Sigmoid colon (tissue), 6 donors: ENCODE measurements at regions not wholly inside any gene's neighbourhood (a gene's known extent, or its start where the extent isn't known, plus 50 kb on each side); places are given as distances from the start of the nearest gene placed in this dataset.

Source experiments
- DNase-seq: peaks from one replicate; pipeline ENCODE4 v3.0.0-alpha.2; 2019
- H3K27ac ChIP-seq, 4 donors: fragments of 200-600 bp; sonication (generic); one replicate each; pipeline ENCODE4 v1.5.1; 2016 to 2019; ENCODE audit warnings: mild to moderate bottlenecking in 1 of 4
- H3K27me3 ChIP-seq, 3 donors: fragments of 200-600 bp; sonication (generic); one replicate each; pipeline ENCODE4 v1.5.1; 2019; ENCODE audit warnings: mild to moderate bottlenecking in 1 of 3
- H3K36me3 ChIP-seq, 4 donors: fragments of 200-600 bp; sonication (generic); one replicate each; pipeline ENCODE4 v1.5.1; 2016 to 2019
- H3K4me1 ChIP-seq, 4 donors: fragments of 200-600 bp; sonication (generic); one replicate each; pipeline ENCODE4 v1.5.1; 2017 to 2019
- H3K4me3 ChIP-seq, 4 donors: fragments of 200-600 bp; sonication (generic); one replicate each; pipeline ENCODE4 v1.5.1; 2017 to 2019; ENCODE audit warnings: mild to moderate bottlenecking in 2 of 4, moderate library complexity in 1 of 4
- H3K9me3 ChIP-seq, 4 donors: fragments of 200-600 bp in 3 of 4; sonication (generic) in 3 of 4; one replicate each; pipeline versions ENCODE4 v1.5.1 to v1.6.1; 2013 to 2019
- CTCF ChIP-seq, 4 experiments: fragments of 450-650 bp in 3 of 4; fragments of 200-600 bp in 1 of 4; IDR thresholded peaks; one replicate each; pipeline ENCODE4 v1.5.1; 2016 to 2019; ENCODE audit warnings: antibody characterized with exemption in 4 of 4, mild to moderate bottlenecking in 3 of 4, moderate library complexity in 2 of 4
- EP300 ChIP-seq, 4 donors: sonication (generic); formaldehyde crosslinking; IDR thresholded peaks; one replicate each; pipeline ENCODE4 v1.6.1; 2017; ENCODE audit warnings: antibody characterized with exemption in 4 of 4
- POLR2A ChIP-seq, 2 donors: fragments of 450-650 bp; IDR thresholded peaks; one replicate each; pipeline ENCODE4 v1.6.1; 2016; ENCODE audit warnings: antibody characterized with exemption in 2 of 2, mild to moderate bottlenecking in 2 of 2, moderate library complexity in 2 of 2
- POLR2AphosphoS5 ChIP-seq, 4 donors: sonication (generic); formaldehyde crosslinking; IDR thresholded peaks; one replicate each; pipeline ENCODE4 v1.6.1; 2017; ENCODE audit warnings: antibody characterized with exemption in 4 of 4
- WGBS, 2 donors: extraction: QIAGEN DNeasy Blood & Tissue Kit; methylation state at CpG; one replicate each; pipeline ENCODE4 v1.1.7; 2013; 5-methylcytosine and 5-hydroxymethylcytosine counted together
- intact Hi-C: fragments of 100-400 bp; cut with DNase I; formaldehyde crosslinking; loops from one replicate; pipeline ENCODE4 v1.15.1; 2023
- donor health status: healthy with polysubstance abuse.
- donor health status: healthy.

- no peak for TF ChIP-seq POLR2AphosphoS5 (IDR thresholded peaks at IDR 0.05)
- no peak for TF ChIP-seq CTCF (IDR thresholded peaks at IDR 0.05)
- TF ChIP-seq EP300 (IDR thresholded peaks at IDR 0.05): no peak
- TF ChIP-seq POLR2A (IDR thresholded peaks at IDR 0.05): no peak
- intact Hi-C loops: no loop called here
- DNase-seq: no peak
- Histone ChIP-seq H3K9me3 (no peaks in the 10 kb centered on the region), H3K4me1 (no peaks in the 10 kb centered on the region), H3K4me3 (no peak overlapping the region), H3K36me3 (no peaks in the 10 kb centered on the region), H3K27me3 (no peaks in the 10 kb centered on the region), H3K27ac (no peak overlapping the region)
- WGBS, 2 donors: 85 to 91% methylated on average over 2 of the region's 2 CpGs
Observed at GRCh38 chr2:129175051-129175450, 804.4 kb upstream of the RAB6C start.

GRCh38 chr2:129176375-129176774, 803.1 kb upstream of the RAB6C start:
- Histone ChIP-seq H3K9me3 (no peaks in the 10 kb centered on the region), H3K4me3 (no peak overlapping the region), H3K27ac (no peak overlapping the region), H3K27me3 (no peaks in the 10 kb centered on the region), H3K36me3 (no peaks in the 10 kb centered on the region), H3K4me1 (no peaks in the 10 kb centered on the region)
- WGBS, 2 donors: 82 to 87% methylated on average over 5 of the region's 5 CpGs
- intact Hi-C loops: no loop called here
- DNase-seq: no peak
- TF ChIP-seq EP300 (IDR thresholded peaks at IDR 0.05): no peak
- no peak for TF ChIP-seq POLR2A (IDR thresholded peaks at IDR 0.05)
- no peak for TF ChIP-seq POLR2AphosphoS5 (IDR thresholded peaks at IDR 0.05)
- no peak for TF ChIP-seq CTCF (IDR thresholded peaks at IDR 0.05)

- H3K4me1 ChIP-seq: no peaks in the 10 kb centered on the region
- H3K27me3 ChIP-seq: no peaks in the 10 kb centered on the region
- intact Hi-C loops: no loop called here
- H3K9me3 ChIP-seq: no peaks in the 10 kb centered on the region
- DNase-seq: no peak
- no peaks in the 10 kb centered on the region for H3K36me3 ChIP-seq
- WGBS, 2 donors: 74 to 77% methylated on average over 7 of the region's 7 CpGs
- TF ChIP-seq POLR2A (IDR thresholded peaks at IDR 0.05) (no peak), EP300 (IDR thresholded peaks at IDR 0.05) (no peak), POLR2AphosphoS5 (IDR thresholded peaks at IDR 0.05) (no peak), CTCF (IDR thresholded peaks at IDR 0.05) (no peak)
- no peak overlapping the region for H3K4me3 ChIP-seq
- H3K27ac ChIP-seq: no peak overlapping the region
Observed at GRCh38 chr2:129178356-129178755, 801.1 kb upstream of the RAB6C start.

DNA sequence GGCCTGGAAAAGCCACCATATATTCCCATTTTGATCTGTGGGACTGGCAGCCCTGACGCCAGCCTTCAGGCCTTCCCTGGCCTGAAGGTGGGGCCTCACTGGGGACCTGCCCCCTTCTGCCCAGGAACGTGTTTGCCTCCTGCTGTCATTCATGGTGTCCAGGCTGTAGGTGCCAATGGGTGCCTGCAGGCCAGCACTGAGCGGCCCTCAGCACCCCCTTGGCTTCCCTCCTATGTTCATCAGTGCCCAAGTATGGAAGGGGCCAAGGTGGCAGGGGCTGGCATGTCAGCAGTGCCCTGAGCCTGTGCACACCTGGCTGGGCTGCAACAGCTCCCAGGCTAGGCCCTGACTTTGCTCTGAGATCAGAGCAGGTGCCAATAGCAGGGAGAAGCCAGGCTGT, 800.3 kb upstream of the RAB6C start:
- H3K27me3 ChIP-seq: no peaks in the 10 kb centered on the region
- H3K4me1 ChIP-seq: no peaks in the 10 kb centered on the region
- no peaks in the 10 kb centered on the region for H3K36me3 ChIP-seq
- no peak overlapping the region for H3K27ac ChIP-seq
- DNase-seq: no peak
- WGBS, 2 donors: 85% methylated on average over 3 of the region's 3 CpGs
- no peak overlapping the region for H3K4me3 ChIP-seq
- no peak for TF ChIP-seq EP300 (IDR thresholded peaks at IDR 0.05)
- TF ChIP-seq POLR2A (IDR thresholded peaks at IDR 0.05): no peak
- no peak for TF ChIP-seq POLR2AphosphoS5 (IDR thresholded peaks at IDR 0.05)
- TF ChIP-seq CTCF (IDR thresholded peaks at IDR 0.05): no peak
- intact Hi-C loops: no loop called here
- H3K9me3 ChIP-seq: no peaks in the 10 kb centered on the region

DNA sequence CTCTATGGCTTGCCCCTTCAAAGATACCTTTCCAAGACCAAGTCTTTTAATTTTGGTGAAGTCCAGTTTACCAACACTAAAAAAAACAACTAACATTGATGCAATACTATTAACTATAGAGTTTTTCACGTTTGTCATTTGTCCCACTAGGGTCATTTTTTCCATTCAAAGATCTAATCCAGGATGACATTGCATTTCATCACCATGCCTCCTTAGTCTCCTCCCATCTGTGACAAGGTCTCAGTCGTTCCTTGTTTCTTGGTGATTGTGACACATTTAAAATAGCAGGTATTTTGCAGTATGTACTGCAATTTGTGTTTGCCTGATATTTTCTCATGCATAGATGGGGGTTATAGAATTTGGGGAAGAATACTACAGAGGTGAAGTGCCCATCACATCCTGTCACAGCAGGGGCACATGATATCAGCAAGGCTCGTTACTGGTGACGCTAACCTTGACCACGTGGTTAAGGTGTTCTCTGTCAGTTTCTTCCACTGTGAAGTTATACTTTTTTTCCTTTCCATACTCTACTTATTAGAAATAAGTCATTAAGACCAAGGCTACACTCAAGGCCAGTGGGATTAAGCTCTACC, 799.2 kb upstream of the RAB6C start:
- no peak overlapping the region for H3K4me3 ChIP-seq
- no peaks in the 10 kb centered on the region for H3K9me3 ChIP-seq
- H3K4me1 ChIP-seq: no peaks in the 10 kb centered on the region
- DNase-seq: no peak
- no peaks in the 10 kb centered on the region for H3K36me3 ChIP-seq
- H3K27ac ChIP-seq: no peak overlapping the region
- 57 to 79% methylated on average over 5 of the region's 5 CpGs for WGBS, 2 donors
- no peaks in the 10 kb centered on the region for H3K27me3 ChIP-seq
- TF ChIP-seq POLR2A (IDR thresholded peaks at IDR 0.05) (no peak), POLR2AphosphoS5 (IDR thresholded peaks at IDR 0.05) (no peak), CTCF (IDR thresholded peaks at IDR 0.05) (no peak), EP300 (IDR thresholded peaks at IDR 0.05) (no peak)
- intact Hi-C loops: no loop called here
